Esophagus muscularis mucosa (tissue), 3 donors: ENCODE measurements at regions not wholly inside any gene's neighbourhood (a gene's known extent, or its start where the extent isn't known, plus 50 kb on each side); places are given as distances from the start of the nearest gene placed in this dataset.

Source experiments
- POLR2A ChIP-seq: fragments of 450-650 bp; IDR thresholded peaks from one replicate; pipeline ENCODE4 v1.6.1; 2017; ENCODE audit warnings: antibody characterized with exemption, moderate library complexity, mild to moderate bottlenecking, low read depth
- POLR2AphosphoS5 ChIP-seq, 2 donors: sonication (generic); formaldehyde crosslinking; IDR thresholded peaks; one replicate each; pipeline ENCODE4 v1.6.1; 2017; ENCODE audit warnings: antibody characterized with exemption in 2 of 2
- TF ChIP-seq, protein P1 (sequence below), 3 experiments: fragments of 200-600 bp in 2 of 3; fragments of 450-650 bp in 1 of 3; sonication (generic) in 2 of 3; IDR thresholded peaks; one replicate each; pipeline ENCODE4 v1.5.1; 2017 to 2019; ENCODE audit warnings: antibody characterized with exemption in 3 of 3, mild to moderate bottlenecking in 2 of 3, moderate library complexity in 1 of 3

DNA sequence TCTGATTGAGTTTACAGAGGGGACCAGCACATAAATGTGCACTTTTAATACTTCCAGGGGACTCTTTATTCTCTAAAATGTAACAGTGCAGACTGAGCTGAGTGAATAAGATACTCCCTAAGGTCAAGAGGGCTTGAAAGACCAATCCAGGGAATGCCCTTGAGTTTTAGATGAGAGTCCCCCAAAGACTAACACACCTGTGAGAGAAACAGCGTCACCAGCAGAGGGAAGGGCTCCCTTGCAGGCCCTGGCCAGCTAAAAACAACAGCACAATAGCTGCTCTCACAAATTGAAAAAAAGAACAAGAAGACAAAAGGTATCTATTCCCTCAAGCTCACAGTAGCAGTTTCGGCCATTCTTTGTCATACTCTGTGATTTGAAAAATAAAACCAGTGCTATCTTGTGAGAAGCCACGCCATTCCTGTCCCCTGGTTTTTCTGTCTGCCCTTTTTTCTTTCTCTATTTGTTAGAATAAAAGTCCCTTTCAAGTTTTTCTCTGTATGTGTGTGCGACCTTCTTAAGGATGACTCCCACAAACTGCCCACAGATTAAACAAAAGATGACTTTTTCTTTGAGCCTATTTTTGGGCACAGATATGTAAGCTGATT lies 230.4 kb upstream of the BMPER start:
- no peak for TF ChIP-seq POLR2AphosphoS5 (IDR thresholded peaks at IDR 0.05)
- TF ChIP-seq, protein P1, sequence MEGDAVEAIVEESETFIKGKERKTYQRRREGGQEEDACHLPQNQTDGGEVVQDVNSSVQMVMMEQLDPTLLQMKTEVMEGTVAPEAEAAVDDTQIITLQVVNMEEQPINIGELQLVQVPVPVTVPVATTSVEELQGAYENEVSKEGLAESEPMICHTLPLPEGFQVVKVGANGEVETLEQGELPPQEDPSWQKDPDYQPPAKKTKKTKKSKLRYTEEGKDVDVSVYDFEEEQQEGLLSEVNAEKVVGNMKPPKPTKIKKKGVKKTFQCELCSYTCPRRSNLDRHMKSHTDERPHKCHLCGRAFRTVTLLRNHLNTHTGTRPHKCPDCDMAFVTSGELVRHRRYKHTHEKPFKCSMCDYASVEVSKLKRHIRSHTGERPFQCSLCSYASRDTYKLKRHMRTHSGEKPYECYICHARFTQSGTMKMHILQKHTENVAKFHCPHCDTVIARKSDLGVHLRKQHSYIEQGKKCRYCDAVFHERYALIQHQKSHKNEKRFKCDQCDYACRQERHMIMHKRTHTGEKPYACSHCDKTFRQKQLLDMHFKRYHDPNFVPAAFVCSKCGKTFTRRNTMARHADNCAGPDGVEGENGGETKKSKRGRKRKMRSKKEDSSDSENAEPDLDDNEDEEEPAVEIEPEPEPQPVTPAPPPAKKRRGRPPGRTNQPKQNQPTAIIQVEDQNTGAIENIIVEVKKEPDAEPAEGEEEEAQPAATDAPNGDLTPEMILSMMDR (IDR thresholded peaks at IDR 0.05) = no peak
- no peak for TF ChIP-seq POLR2A
